EL (cell line): ENCODE measurements at regions not wholly inside any gene's neighbourhood (a gene's known extent, or its start where the extent isn't known, plus 50 kb on each side); places are given as distances from the start of the nearest gene placed in this dataset.
"Not testable (repeated sequence)": the region's sequence is repeated elsewhere in the genome, so short reads cannot be mapped to it uniquely, and the experiment has no call there.

Source experiments
- DNase-seq: peaks from one replicate; pipeline ENCODE4 v3.0.0-alpha.2; 2016

DNA sequence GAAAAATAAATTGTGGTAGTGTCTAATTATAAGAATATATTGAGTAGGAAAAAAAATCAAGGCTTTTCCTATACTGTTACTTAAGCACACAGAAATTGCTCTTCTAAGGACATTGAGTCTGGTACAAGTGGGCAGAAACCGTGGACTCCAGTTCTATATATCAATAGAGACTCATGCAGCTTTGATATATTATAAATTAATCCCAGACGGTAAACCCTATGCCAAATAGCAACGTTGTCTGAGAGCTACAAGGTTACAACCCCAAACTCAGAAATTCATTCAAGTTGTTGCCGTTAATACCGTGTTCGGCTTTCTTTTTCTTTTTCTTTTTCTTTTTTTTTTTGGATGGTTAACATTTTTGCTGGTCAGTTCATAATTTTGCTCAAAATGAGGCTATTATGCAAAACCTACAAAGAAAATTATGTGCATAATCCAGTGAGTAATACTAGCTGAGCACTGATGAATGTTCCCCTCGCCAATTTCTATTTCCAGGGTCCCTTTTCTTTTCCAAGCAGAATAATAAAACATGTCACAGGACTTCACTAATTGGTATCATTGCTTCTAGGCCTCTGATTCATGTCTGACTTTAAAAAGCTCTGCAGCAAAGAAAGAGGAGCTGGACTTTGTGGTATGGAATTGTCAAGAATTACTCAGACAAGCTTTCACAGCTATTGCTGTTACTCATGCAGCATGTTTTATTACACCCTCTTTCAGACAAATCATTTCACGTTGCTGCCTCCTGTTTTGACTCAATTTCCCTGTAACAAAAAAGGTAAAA, 737.7 kb downstream of the NLGN4X start:
- no peak for DNase-seq

DNA sequence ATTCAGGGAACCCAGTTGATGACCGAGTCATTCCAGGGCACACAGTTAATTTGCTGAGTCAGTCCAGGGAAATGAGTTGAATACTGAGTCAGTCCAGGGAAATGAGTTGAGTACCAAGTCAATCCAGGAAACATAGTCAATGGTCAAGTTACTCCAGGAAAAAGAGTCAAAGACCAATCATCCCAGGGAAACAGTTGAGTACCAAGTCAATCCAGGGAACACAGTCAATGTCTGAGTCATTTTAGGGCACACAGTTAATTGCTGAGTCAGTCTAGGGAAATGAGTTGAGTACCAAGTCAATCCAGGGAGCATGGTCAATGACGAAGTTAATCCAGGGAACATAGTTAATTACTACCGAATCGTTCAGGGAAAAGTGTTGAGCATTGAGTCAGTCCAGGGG, 754.4 kb downstream of the NLGN4X start:
- no peak for DNase-seq

DNA sequence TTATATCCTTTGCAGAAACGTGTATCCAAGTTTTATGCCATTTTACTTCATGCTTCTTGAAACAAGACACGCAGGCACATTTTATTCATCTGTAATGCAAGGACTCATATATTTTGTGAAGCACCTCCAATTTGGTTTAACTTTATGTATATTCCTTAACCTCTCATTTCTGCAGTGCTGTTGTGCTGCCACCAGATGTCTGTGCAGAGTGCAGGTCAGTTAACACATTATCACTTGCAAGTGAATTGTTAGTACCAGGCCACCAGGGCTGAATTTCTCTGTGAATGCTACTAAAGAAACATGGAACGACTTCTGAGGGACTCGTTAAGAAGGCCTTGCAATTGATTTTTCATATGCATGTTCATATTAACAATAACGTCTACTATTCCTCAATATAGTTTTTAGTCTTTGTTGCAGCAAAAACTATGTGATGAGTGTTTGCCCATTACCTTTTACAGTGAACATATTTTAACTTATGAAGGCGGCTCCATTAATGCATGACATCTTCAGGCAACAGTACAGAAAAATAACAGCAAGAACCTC, 770.3 kb downstream of the NLGN4X start:
- DNase-seq: no peak

DNA sequence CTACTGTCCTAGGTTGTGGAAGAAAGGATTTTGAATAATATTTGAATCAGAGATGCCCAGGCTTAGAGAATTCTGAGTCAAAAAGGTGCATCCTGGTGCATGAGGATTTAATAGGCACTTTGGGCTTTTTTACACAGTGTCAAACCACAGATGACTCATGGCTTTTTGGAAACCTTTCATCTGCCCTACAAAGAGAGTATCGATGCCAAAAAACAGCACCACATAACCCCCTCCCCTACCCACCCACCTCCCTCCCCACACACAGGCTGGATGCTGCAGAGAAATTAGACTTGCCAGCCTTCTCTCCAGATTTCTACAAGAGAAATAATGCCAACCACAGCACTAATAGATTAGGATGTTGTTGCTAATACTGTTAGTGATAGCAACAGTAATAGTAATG, 779.3 kb downstream of the NLGN4X start:
- no peak for DNase-seq

DNA sequence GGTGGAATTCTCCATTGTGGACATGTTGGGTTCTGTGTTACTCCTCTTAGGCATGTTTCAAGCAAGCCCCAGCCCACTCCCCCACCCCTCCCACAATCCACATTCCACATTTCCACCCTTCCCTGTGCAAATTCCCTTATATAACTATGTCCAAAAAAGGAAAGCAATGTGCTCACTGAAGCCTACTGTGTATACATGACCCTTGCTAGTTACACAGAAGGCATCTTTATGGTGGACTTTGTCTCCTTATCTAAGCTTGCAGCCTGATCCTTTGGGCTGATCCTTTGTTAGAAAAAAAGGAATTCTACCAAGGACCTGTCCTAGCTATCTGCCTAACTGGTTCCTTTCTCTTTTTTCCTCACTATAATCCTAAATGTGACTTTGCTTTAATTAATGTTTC, 796.8 kb downstream of the NLGN4X start:
- no peak for DNase-seq

DNA sequence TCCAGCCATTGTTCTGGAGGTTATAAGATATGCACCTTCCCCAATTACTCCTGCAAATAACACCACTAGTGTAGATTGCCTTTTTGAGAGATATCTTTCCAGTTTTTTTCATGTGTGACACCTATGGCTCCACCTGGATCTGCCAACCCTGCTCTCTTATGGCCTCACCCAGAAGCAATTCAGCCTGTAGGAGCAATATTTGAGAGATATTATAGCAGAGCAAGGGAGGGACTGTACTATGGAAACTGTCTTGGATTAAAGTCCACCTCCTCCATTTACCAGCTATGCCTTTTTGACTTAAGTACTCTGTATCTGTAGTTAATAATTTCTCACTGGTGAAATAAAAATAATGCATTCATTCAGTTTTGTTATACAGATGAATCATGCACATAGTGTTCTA, 803.5 kb downstream of the NLGN4X start:
- no peak for DNase-seq

DNA sequence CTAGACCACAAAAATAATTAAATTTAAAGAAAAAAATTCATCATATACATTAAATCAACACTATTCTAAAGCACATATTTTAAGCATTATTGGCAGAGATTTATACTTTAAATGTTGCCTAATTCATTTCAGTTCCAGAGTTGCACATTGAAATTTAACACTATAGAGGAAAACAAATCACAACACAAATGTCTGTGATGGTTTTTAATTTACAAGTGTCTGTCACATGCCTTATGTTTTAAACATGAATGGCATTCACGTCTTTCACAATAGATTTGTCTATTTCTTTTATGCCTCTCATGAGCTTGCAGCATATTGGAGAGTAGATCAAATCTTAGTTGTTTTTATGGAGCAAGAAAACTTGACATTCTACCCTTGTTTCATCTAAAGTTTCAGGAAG, 811.3 kb downstream of the NLGN4X start:
- DNase-seq: no peak

DNA sequence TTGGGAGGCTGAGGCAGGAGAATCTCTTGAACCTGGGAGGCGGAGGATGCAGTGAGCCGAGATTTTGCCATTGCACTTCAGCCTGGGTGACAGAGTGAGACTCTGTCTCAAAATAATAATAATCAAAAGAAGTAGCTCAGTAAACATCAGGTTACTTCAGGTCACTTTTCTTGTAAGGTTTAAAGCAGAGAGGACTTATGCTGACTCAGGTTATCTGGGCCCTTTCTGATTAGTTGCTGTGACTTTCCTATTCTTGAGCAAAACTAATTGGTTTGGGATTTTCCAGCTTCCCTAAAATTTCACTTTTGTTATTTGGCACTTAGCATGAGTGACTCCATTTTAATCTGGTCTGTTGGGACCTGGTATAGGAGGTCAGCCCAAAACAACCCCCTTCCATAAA, 812.9 kb downstream of the NLGN4X start:
- no peak for DNase-seq

DNA sequence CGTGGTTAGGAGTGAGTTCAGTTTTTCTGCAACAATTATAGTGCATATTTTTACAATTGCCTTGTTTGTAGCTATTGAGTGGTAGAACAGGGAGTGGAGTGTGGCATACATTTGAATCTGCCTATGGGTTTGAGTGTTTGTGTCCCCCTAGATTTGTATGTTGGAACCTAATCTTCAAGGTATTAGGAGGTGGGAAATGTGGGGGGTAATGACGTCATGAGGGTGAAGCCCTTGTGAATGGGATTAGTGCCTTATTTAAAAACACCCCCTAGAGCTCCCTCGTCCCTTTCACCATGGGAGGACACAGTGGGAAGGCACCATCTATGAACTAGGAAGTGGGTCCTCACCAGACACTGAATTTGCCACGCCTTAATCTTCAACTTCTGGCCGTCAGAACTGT, 819.6 kb downstream of the NLGN4X start:
- DNase-seq: no peak

DNA sequence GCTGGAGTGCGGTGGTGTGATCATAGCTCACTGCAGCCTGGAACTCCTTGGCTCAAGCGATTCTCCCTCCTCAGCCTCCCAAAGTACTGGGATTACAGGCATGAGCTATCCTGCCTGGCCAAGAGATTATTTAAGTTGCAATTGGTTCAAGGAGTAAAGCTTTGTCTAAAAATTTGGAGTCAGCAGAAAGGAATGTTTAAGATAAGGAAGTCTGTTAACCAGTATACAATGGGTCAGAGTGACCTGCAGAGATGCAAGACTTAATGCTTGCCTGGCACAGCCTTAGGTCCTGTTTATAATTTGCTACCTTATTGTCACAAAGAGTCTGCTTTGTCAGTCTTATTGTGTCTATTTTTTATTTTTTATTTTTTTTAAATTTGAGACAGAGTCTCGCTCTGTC, 826.2 kb downstream of the NLGN4X start:
- no peak for DNase-seq

DNA sequence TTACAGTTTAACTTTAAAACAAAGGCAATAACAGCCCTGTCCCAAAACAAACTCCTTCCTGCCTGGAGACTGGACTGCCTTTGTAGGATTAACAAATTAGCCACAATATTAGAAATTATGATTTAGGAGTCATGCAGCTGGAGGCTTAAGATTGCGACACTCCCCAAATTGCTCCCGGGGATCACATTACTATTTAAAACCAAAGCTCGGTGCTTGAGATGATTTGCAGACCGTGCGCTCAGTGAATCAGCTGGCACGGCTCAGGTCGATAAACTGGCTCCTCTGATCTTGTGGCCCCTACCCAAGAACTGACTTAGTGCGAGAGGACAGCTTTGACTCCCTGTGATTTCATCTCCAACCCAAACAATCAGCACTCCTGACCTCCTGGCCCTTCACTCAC, 829.3 kb downstream of the NLGN4X start:
- no peak for DNase-seq

DNA sequence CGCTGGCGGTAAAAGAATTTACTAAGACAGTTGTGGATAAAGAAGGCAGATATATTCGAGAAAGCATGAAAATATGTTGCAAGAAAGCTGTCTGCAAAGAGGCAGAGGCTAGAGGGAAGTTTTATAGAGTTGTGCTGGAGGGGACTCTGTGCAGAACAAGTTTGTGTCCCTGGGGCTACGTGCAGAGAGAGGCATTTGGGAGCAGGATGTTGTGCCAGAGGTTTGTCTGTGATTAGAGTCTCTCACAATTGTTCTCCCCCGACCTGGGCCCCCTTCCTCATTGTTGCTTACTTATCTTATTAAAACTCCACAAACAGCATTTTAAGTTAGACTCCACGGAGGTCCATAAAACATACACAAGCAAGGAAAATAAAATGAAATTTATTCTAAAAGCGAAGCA, 831.3 kb downstream of the NLGN4X start:
- no peak for DNase-seq

DNA sequence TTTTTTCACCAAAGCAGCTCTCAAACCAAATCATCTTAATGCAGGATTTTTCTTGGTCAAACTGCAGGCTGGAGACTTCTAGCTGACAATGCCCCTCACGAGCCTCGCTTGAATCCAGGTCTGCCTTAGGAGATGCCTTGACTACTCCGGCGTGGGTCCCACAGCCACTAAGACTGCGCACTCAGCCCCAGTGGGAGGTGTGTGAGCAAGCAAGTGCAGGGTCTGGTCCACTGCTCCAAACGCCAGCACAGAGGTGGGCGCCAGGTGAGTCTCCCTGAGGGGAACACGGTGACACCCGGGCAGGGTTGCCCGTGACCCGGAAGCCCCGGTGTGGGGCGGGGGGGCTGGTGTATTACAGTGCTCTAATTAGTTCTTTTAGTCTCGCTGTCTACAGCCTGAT, 838.3 kb downstream of the NLGN4X start:
- no peak for DNase-seq

DNA sequence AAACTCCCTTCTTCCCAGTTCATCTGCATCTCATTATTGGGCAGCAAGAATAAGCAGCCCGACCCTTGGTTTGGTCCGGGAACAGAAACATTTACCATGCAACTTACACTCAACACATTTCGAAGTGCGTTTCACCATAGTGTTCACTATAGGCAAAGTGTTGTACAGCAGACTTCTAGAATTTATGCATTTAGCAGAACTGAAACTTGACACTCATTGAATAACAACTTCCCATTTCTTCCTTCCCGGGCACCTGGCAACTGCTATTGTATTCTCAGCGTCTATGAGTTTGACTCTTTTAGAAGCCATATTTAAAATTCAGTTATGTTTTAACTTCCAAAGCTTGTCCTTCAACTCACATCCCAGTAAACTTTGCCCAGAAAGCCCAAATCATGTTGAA, 840.6 kb downstream of the NLGN4X start:
- DNase-seq: no peak

DNA sequence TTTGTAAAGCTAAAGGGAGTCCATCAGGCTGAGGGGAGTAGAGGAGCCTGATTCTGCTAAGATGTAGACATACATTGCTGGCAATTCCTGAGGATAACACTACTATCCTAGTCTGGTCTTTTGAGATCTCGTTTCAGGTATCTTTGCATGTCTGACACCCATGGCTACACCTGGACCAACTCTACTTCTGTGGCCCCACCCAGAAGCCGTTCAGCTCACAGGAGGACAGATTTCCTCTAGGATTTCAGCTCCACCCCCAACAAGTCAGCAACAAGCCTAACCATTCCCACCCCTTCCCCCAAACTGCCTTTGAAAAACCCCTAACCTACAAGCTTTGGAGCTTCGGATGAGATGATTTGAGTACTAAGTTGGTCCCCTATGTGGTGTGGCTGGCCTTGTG, 848.2 kb downstream of the NLGN4X start:
- DNase-seq: no peak

DNA sequence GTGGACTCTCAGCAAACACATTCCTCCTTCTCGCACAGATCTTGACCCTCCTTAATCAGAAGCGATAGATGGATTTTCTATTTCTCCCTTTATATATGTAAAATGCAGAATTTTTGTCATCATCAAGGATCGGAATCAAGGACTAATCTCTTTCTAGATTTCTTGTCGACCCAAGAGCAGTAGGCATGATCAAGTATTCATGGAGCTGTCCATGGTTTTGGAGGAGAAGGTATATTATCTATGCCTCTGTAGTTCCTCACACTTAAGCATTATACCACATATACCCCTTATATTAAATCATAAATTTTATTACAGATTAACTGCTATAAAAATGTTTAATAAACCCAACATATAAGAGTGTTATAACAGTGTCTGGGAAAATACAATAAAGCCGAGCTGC, 886.8 kb downstream of the NLGN4X start:
- no peak for DNase-seq

DNA sequence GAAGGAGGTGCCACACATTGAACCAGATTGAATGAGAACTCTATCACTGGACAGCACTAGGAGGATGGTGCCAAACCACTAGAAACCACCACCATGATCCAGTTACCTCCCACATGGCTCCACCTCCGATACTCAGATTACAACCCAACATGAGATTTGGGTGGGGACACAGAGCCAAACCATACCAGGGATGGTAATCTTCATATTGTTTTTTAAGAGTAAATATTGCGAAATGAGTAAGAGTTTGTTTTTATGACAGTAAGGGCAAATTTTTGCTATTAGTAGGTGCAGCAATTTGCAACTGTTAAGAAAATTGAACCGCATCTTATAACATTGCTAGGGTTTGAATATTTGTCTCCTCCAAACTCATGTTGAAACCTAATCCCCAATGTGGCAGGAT, 891.5 kb downstream of the NLGN4X start:
- DNase-seq: no peak

DNA sequence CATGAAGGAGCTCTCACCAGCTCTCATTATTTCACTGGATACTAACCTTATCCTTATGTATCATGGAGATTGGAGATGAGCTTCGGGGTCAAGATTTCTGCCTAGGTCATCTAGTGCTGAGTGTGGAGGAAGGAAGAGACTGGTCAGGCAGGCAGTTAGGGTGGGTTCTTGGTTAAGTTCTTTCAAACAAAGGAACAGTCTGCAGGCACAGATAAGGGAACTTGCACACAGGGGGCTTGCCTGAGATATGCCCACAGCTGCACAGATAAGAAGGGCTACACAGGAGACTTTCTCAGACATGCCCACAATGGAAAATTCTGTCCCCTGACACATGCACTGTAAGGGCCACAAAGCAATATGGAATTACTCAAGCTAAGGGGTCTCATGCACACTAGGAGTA, 904.1 kb downstream of the NLGN4X start:
- no peak for DNase-seq

DNA sequence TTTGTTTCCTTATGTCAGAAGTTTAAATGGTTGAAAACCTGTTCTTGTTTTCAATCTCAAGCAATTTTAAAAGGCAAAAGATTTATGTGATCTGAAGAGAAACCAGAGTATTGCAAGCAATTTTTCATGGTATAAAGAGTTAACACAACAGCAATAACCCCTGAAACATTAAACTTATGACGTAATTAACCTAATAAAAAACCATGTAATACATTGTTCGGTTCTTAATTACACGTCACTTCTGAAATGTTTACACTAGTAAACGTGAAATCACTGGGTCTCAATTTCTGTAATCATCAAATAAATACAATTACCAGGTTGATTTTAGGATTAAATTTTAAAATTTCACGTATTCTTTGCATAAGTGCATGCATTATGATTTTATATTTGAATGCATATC, 914.5 kb downstream of the NLGN4X start:
- no peak for DNase-seq

DNA sequence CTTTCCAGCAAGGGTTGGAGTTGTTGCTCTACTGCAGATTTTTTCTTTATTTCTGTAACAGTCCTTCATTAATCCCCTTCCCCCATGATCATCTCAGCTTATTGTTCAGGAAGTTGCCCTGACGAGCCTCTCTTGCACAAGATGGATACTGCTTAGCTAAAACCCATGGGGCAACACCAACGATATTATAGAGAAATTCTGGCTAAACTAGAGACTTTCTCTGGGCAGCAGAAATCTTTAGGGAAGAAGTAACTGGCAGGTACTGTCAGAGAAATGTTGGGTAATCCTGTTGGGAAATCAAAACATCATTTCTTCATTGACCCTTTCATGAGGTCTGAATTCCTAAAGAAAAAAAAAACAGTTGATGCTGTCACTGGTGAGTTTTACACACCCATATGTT, 921.3 kb downstream of the NLGN4X start:
- no peak for DNase-seq

DNA sequence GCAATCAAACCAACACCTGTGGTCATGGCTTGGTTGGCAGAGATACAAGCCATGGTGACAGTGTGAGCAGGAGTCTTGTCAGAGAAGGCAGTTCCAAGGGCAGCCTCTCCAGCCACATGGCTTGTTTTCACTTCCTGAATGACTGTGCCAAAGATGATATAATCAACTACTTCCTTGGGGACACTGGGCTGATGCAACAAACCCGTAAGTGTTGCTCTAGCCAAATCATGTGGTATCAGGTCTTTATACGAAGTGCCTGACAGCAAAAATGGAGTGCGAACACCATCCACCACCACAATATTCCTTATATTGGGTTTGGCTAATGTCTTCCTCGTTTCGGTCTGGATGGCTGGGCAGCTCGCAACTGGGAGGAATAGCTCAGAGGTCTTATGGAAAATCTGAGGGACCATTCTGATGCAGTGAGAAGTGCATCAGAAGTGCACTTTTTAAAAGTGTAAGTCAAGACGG, 922.0 kb downstream of the NLGN4X start:
- no peak for DNase-seq

DNA sequence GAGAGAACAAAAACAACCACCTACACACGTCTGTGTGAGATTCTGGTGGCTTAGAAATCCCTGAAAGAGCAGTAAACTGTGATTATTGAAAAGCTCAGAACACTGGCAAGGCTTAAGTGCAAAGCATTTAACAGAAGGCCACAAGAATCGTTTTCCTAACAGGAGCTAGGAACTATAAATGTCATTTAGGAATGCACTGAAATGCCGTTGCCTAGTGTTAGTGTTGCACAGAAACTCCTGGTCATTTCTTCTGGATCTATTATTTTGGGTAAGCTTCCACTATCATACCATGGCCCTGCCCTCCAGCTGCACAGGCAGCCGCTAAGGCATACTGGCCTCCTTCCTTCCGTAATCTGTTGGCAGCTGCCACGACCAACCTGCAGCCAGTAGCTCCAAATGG, 923.2 kb downstream of the NLGN4X start:
- DNase-seq: no peak

DNA sequence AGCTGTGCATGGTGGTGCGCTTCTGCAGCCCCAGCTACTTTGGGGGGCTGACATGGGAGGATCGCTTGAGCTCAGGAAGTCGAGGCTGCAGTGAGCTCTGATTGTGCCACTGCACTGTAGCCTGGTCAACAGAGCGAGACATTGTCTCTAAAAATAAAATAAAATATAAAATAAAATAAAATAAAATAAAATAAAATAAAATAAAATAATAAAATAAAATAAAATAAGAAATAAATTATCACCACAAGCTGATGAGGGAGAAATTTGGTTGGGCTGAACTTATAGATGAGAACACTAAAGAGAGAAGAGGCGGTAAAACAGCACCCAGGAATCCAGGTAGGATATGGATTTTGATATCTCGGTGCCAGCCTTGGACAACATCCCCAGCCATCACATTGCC, 933.7 kb downstream of the NLGN4X start:
- DNase-seq: no peak

DNA sequence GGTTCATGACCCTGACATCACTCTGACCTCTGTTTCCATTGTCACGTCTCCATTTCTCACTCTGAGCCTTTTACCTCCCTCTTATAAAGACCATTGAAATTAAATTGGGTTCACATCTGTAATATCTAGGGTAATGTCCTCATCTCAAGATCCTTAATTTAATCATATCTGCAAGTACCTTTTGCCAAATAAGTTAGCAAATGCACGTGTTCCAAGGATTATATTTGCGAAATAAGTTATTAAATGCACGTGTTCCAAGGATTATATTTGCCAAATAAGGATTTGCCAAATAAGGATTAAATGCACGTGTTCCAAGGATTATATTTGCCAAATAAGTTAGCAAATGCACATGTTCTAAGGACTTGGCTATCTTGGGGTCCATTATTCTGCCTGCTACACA, 938.0 kb downstream of the NLGN4X start:
- DNase-seq: no peak

DNA sequence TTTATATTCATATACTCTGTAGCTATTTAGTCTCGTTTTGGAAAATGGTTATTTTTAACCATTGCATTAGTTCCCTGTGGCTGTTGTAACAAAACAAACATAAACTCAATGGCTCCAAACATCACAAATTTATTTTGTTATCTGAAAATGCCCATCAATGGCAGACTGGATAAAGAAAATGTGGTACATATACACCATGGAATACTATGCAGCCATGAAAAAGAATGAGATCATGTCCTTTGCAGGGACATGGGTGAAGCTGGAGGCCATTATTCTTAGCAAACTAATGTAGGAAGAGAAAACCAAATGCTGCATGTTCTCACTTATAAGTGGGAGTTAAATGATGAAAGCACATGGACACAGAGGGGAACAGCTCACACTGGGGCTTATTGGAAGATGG, 938.7 kb downstream of the NLGN4X start:
- DNase-seq: not testable (repeated sequence)
